Karpas-422 (cell line): ENCODE measurements at regions not wholly inside any gene's neighbourhood (a gene's known extent, or its start where the extent isn't known, plus 50 kb on each side); places are given as distances from the start of the nearest gene placed in this dataset.

Source experiments
- DNase-seq: peaks from one replicate; pipeline ENCODE4 v3.0.0-alpha.2; 2015
- H2AFZ ChIP-seq: fragments of 200-600 bp; sonication (generic); 2 replicates; pipeline ENCODE4 v1.6.1; 2014; ENCODE audit warnings: antibody characterized with exemption, low read length, mixed read lengths
- H3K27ac ChIP-seq: fragments of 200-600 bp; sonication (generic); 2 replicates; pipeline ENCODE4 v1.5.1; 2014; ENCODE audit warnings: mild to moderate bottlenecking, low read length, moderate library complexity
- H3K27me3 ChIP-seq: fragments of 200-600 bp; sonication (generic); 2 replicates; pipeline ENCODE4 v1.6.1; 2014; ENCODE audit warnings: low read length, mixed read lengths
- H3K36me3 ChIP-seq: fragments of 200-600 bp; sonication (generic); 2 replicates; pipeline ENCODE4 v1.6.1; 2014; ENCODE audit warnings: low read length, mixed read lengths; ENCODE audit not compliant: insufficient read depth
- H3K4me1 ChIP-seq: fragments of 200-600 bp; sonication (generic); 2 replicates; pipeline ENCODE4 v1.6.1; 2014; ENCODE audit warnings: mild to moderate bottlenecking, low read length, mixed read lengths
- H3K4me2 ChIP-seq: fragments of 200-600 bp; sonication (generic); 2 replicates; pipeline ENCODE4 v1.6.1; 2014; ENCODE audit warnings: low read length, low read depth, mild to moderate bottlenecking; ENCODE audit not compliant: poor library complexity, severe bottlenecking
- H3K4me3 ChIP-seq: fragments of 200-600 bp; sonication (generic); 2 replicates; pipeline ENCODE4 v1.5.1; 2014; ENCODE audit warnings: mild to moderate bottlenecking, antibody characterized with exemption, low read length, mixed read lengths
- H3K79me2 ChIP-seq: fragments of 200-600 bp; sonication (generic); 2 replicates; pipeline ENCODE4 v1.6.1; 2014; ENCODE audit warnings: mild to moderate bottlenecking, low read length, mixed read lengths
- H3K9ac ChIP-seq: fragments of 200-600 bp; sonication (generic); 2 replicates; pipeline ENCODE4 v1.6.0; 2014; ENCODE audit warnings: low read length
- H3K9me2 ChIP-seq: fragments of 200-600 bp; sonication (generic), shearing (Covaris generic); replicated peaks from 2 replicates; pipeline ENCODE4 v1.6.0; 2014; ENCODE audit warnings: mild to moderate bottlenecking, low read length, moderate library complexity; ENCODE audit not compliant: insufficient read depth
- H3K9me3 ChIP-seq: fragments of 300-700, 200-600 bp; sonication (generic); 2 replicates; pipeline ENCODE4 v1.6.1; 2014; ENCODE audit warnings: low read length, mixed read lengths
- H4K20me1 ChIP-seq: fragments of 200-600 bp; sonication (generic); 2 replicates; pipeline ENCODE4 v1.6.1; 2014; ENCODE audit warnings: mild to moderate bottlenecking, antibody characterized with exemption, low read length, low read depth; ENCODE audit not compliant: insufficient read depth

GRCh38 chr9:26324786-26325443 is 567.7 kb downstream of the CAAP1 start:
- Histone ChIP-seq H2AFZ (0 out of 2 replicates have a peak overlapping the region, but pooled peaks have one; percentile 36), H3K9ac (no peak overlapping the region), H3K27me3 (no peaks in the 10 kb centered on the region)

GRCh38 chr9:26321935-26322334 is 570.7 kb downstream of the CAAP1 start:
- H3K4me3 ChIP-seq = no peak overlapping the region
- no peaks in the 10 kb centered on the region for H3K9me2 ChIP-seq
- no peaks in the 10 kb centered on the region for H3K9me3 ChIP-seq
- no peak overlapping the region for H3K9ac ChIP-seq
- DNase-seq = no peak
- no peaks in the 10 kb centered on the region for H3K79me2 ChIP-seq
- no peak overlapping the region for H3K4me2 ChIP-seq
- H2AFZ ChIP-seq = no peak overlapping the region
- no peaks in the 10 kb centered on the region for H3K27me3 ChIP-seq
- no peaks in the 10 kb centered on the region for H3K4me1 ChIP-seq
- H4K20me1 ChIP-seq = no peaks in the 10 kb centered on the region
- no peak overlapping the region for H3K27ac ChIP-seq
- H3K36me3 ChIP-seq = no peaks in the 10 kb centered on the region

More at GRCh38 chr9:26324786-26325443, 567.7 kb downstream of the CAAP1 start:
- DNase-seq = no peak
- no peaks in the 10 kb centered on the region for H4K20me1 ChIP-seq
- H3K27ac ChIP-seq = no peak overlapping the region
- no peaks in the 10 kb centered on the region for H3K4me1 ChIP-seq
- H3K4me2 ChIP-seq = no peak overlapping the region
- H3K9me2 ChIP-seq = no peaks in the 10 kb centered on the region
- H3K79me2 ChIP-seq = no peaks in the 10 kb centered on the region
- H3K36me3 ChIP-seq = no peaks in the 10 kb centered on the region
- H3K9me3 ChIP-seq = no peaks in the 10 kb centered on the region
- H3K4me3 ChIP-seq = no peak overlapping the region

DNA sequence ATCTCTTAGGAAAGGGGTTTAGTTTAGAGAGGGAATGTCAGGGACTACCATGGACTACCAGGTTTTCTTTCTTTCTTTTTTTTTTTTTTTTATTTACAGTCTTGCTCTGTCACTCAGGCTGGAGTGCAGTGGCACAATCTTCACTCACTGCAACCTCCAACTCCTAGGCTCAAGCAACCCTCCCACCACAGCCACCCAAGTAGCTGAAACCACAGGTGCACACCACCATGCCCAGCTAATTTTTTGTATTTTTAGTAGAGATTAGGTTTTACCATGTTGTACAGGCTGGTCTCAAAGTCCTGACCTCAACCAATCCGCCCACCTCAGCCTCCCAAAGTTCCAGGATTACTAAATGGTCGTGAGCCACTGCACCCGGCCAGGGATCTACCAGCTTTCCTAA is 572.7 kb downstream of the CAAP1 start:
- Histone ChIP-seq H3K79me2 (no peaks in the 10 kb centered on the region), H3K27me3 (no peaks in the 10 kb centered on the region), H3K27ac (no peak overlapping the region), H3K36me3 (no peaks in the 10 kb centered on the region), H3K4me3 (no peak overlapping the region), H2AFZ (no peak overlapping the region), H3K4me1 (no peaks in the 10 kb centered on the region), H3K9ac (no peak overlapping the region), H3K9me3 (no peaks in the 10 kb centered on the region), H3K4me2 (no peak overlapping the region), H4K20me1 (no peaks in the 10 kb centered on the region), H3K9me2 (no peaks in the 10 kb centered on the region)
- no peak for DNase-seq

DNA sequence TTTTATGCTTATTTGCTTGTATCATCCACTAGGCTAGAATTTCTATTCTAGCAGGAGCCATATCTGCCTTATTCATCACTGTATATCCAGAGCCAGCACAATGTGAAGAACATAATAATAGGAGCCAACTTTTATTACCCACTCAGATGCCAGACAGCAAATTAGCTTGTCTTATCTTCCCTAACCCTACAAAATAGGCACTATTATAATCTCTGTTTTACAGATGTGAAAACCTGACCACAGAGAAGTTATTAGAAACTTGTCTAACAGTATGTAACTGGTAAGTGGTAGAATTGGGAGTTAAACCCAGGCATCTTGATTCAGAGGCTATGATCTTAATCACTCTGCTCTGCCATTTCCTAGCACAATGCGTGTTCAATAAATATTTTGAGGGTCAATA is 579.5 kb downstream of the CAAP1 start:
- Histone ChIP-seq H4K20me1 (no peaks in the 10 kb centered on the region), H3K4me1 (no peaks in the 10 kb centered on the region), H3K27me3 (no peaks in the 10 kb centered on the region), H3K36me3 (no peaks in the 10 kb centered on the region), H2AFZ (no peak overlapping the region), H3K9me2 (no peaks in the 10 kb centered on the region), H3K27ac (no peak overlapping the region), H3K9ac (no peak overlapping the region), H3K79me2 (no peaks in the 10 kb centered on the region), H3K4me3 (no peak overlapping the region), H3K9me3 (no peaks in the 10 kb centered on the region), H3K4me2 (no peak overlapping the region)
- no peak for DNase-seq

DNA sequence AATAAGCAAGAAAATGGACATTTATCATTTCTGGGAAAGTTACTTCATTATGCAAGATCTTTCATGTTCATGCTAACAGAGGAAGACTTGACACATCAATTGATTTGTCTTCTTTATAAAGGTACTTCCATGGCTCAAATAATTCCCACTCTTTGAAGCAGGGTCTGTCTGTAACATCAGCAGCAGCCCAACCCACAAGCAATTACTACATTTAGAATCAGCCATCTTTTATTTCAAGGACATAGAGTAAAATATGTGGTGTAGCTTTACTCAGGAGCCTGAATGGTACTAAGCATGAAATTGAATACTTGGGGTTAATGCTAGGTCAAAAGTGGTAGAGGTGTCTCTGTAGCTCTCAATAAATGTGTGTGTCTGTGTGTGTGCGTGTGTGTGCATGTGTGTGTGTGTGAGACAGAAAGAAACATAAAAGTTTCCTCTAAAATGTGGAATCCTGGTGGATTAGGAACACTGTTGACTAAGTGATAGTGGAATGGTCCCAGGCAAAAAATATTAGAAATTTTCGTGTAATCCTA is 581.1 kb downstream of the CAAP1 start:
- H3K27me3 ChIP-seq = no peaks in the 10 kb centered on the region
- no peak overlapping the region for H3K4me2 ChIP-seq
- no peaks in the 10 kb centered on the region for H4K20me1 ChIP-seq
- no peak overlapping the region for H2AFZ ChIP-seq
- H3K79me2 ChIP-seq = no peaks in the 10 kb centered on the region
- H3K9ac ChIP-seq = no peak overlapping the region
- H3K9me2 ChIP-seq = no peaks in the 10 kb centered on the region
- no peaks in the 10 kb centered on the region for H3K4me1 ChIP-seq
- no peaks in the 10 kb centered on the region for H3K9me3 ChIP-seq
- no peak overlapping the region for H3K4me3 ChIP-seq
- no peaks in the 10 kb centered on the region for H3K36me3 ChIP-seq
- no peak for DNase-seq
- H3K27ac ChIP-seq = no peak overlapping the region

- DNase-seq = no peak
- no peaks in the 10 kb centered on the region for H3K79me2 ChIP-seq
- no peaks in the 10 kb centered on the region for H4K20me1 ChIP-seq
- H3K9me3 ChIP-seq = no peaks in the 10 kb centered on the region
- H2AFZ ChIP-seq = no peak overlapping the region
- H3K4me3 ChIP-seq = no peak overlapping the region
- no peak overlapping the region for H3K27ac ChIP-seq
- H3K9ac ChIP-seq = no peak overlapping the region
- no peaks in the 10 kb centered on the region for H3K36me3 ChIP-seq
- H3K4me2 ChIP-seq = no peak overlapping the region
- H3K9me2 ChIP-seq = no peaks in the 10 kb centered on the region
- no peaks in the 10 kb centered on the region for H3K4me1 ChIP-seq
- no peaks in the 10 kb centered on the region for H3K27me3 ChIP-seq
These were observed 582.3 kb downstream of the CAAP1 start for GRCh38 chr9:26310294-26310693.

DNA sequence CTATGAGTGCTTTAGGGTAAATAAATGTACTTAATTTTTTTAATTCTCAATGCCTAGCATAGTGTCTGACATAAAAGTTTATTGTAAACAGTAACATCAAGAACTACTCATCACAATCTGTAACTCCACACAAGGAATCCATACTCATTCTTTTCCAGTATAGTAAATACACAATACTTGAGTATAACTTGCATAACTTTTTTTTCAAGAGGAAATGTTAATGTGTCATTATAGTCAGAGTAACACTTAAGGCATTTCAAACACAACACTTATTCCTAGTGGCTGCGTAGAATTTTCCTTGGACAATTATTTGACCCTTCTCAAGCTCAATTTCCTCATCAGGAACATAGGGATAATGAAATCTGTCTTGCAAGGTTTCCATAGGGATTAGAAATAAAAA is 584.3 kb downstream of the CAAP1 start:
- Histone ChIP-seq H3K36me3 (no peaks in the 10 kb centered on the region), H3K9me3 (no peaks in the 10 kb centered on the region), H3K79me2 (no peaks in the 10 kb centered on the region), H3K4me2 (no peak overlapping the region), H3K27ac (no peak overlapping the region), H3K4me3 (no peak overlapping the region), H4K20me1 (no peaks in the 10 kb centered on the region), H3K9ac (no peak overlapping the region), H3K9me2 (no peaks in the 10 kb centered on the region), H2AFZ (no peak overlapping the region), H3K4me1 (no peaks in the 10 kb centered on the region), H3K27me3 (no peaks in the 10 kb centered on the region)
- DNase-seq = no peak

GRCh38 chr9:26301659-26302058 is 590.9 kb downstream of the CAAP1 start:
- Histone ChIP-seq H3K79me2 (no peaks in the 10 kb centered on the region), H3K27ac (no peak overlapping the region), H3K4me2 (no peak overlapping the region), H3K4me1 (no peaks in the 10 kb centered on the region), H2AFZ (no peak overlapping the region), H3K36me3 (no peaks in the 10 kb centered on the region), H3K9me2 (0 out of 2 replicates have a peak, but pooled peaks cover 3% of the 10 kb centered on the region), H3K9me3 (no peaks in the 10 kb centered on the region), H3K9ac (no peak overlapping the region), H3K4me3 (no peak overlapping the region), H4K20me1 (no peaks in the 10 kb centered on the region), H3K27me3 (no peaks in the 10 kb centered on the region)
- DNase-seq = no peak
